Activated T-helper 1 cell treated with anti-CD3 and anti-CD28 coated beads, Interleukin-12 subunit alpha, Interleukin-12 subunit beta, Interleukin-2, Interleukin-4 antibody, amounts not matched to agents 30 ng/mL and 10 ng/mL and 1 ng/mL, durations not matched to agents 14 hours and 24 hours and 36 hours (primary cell): ENCODE measurements at regions not wholly inside any gene's neighbourhood (a gene's known extent, or its start where the extent isn't known, plus 50 kb on each side); places are given as distances from the start of the nearest gene placed in this dataset.
"Not testable (repeated sequence)": the region's sequence is repeated elsewhere in the genome, so short reads cannot be mapped to it uniquely, and the experiment has no call there.

Experiments
- DNase-seq: peaks from one replicate; pipeline ENCODE4 v3.0.0; 2021; ENCODE audit warnings: low spot score
- H3K27ac Mint-ChIP-seq: one replicate; pipeline ENCODE4 v1.8.0; 2021; ENCODE audit warnings: mild to moderate bottlenecking, mixed read lengths
- H3K27me3 Mint-ChIP-seq: one replicate; pipeline ENCODE4 v1.8.0; 2022; ENCODE audit warnings: mild to moderate bottlenecking, moderate library complexity, mixed read lengths; ENCODE audit not compliant: insufficient read depth
- H3K36me3 Mint-ChIP-seq: one replicate; pipeline ENCODE4 v1.8.0; 2021; ENCODE audit warnings: low read depth, mixed read lengths
- H3K4me1 Mint-ChIP-seq: one replicate; pipeline ENCODE4 v1.8.0; 2021; ENCODE audit warnings: low read depth, mixed read lengths
- H3K4me3 Mint-ChIP-seq: one replicate; pipeline ENCODE4 v1.8.0; 2021; ENCODE audit warnings: mild to moderate bottlenecking, moderate library complexity, mixed read lengths
- H3K9me3 Mint-ChIP-seq: one replicate; pipeline ENCODE4 v1.8.0; 2021; ENCODE audit warnings: mixed read lengths
- intact Hi-C: fragments of 100-400 bp; cut with micrococcal nuclease; formaldehyde crosslinking; loops from one replicate; pipeline ENCODE4 v1.15.1; 2024

DNA sequence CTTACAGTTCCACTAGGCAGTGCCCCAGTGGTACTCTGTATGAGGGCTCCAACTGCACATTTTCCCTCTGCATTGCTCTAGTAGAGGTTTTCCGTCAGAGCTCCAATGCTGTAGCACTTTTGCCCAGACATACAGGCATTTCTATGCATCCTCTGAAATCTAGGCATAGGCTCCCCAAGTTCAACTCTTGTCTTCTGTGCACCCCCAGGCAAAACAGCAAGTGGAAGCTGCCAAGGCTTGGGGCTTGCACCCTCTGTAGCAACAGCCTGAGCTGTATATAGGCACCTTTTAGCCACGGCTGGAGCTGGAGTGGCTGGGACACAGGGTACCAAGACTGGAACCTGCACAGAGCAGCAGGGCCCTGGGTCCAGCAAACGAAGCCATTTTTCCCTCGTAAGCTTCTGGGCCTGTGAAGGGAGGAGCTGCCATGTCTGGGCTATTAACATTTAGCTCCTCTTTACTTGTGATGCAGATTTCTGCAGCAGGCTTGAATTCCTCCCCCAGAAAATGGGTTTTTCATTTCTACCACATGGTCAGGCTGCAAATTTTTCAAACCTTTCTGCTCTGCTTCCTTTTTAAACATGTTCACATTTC, 596.2 kb upstream of the ADGRB3 start:
- Mint-ChIP-seq H3K4me1 (no peaks in the 10 kb centered on the region), H3K4me3 (no peak overlapping the region), H3K36me3 (no peaks in the 10 kb centered on the region), H3K9me3 (peaks cover 3% of the 10 kb centered on the region), H3K27ac (no peak overlapping the region), H3K27me3 (no peaks in the 10 kb centered on the region)
- no peak for DNase-seq
- intact Hi-C loops: no loop called here

DNA sequence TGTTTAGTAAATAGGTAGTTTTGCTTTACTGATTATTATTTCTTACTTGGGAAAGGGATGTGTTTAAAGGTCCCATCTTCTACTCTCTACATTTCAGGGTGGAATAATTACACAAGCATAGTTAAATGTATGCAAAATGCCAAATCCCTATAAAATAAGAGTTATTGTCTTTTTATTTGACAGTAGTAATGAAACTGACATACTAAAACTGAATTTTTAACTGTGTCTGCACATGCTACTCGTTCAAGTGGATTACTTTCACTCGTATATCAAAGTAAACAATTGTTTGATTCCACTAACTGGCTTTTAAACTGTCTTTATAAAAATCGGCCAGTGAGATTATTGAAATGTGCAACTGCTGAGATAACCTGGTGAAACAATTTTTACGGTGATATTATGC, 602.9 kb upstream of the ADGRB3 start:
- no peak overlapping the region for H3K4me3 Mint-ChIP-seq
- intact Hi-C loops: no loop called here
- no peaks in the 10 kb centered on the region for H3K36me3 Mint-ChIP-seq
- DNase-seq: no peak
- peaks cover 11% of the 10 kb centered on the region for H3K9me3 Mint-ChIP-seq
- no peaks in the 10 kb centered on the region for H3K27me3 Mint-ChIP-seq
- H3K27ac Mint-ChIP-seq: no peak overlapping the region
- no peaks in the 10 kb centered on the region for H3K4me1 Mint-ChIP-seq

DNA sequence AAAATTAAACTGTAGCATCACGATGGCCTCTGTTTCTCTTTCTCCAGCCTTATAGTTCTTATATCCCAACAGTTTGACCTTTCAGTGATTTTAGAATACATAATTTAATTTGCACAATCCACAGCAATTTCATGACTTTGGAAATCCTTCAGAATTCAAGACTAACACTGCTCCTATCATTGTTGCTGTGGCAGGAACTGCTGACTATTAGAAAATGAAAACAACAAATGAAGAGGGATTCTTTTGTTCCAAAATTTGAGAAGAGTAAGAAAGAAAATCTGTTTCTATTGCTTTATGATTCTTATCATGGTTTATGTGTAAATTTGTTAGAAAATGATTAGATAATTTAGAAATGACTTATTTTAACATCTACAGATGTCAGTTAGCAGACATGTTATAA, 604.0 kb upstream of the ADGRB3 start:
- Mint-ChIP-seq H3K9me3 (peaks cover 9% of the 10 kb centered on the region), H3K4me3 (no peak overlapping the region), H3K4me1 (no peaks in the 10 kb centered on the region), H3K36me3 (no peaks in the 10 kb centered on the region), H3K27ac (no peak overlapping the region), H3K27me3 (no peaks in the 10 kb centered on the region)
- DNase-seq: no peak
- intact Hi-C loops: no loop called here

DNA sequence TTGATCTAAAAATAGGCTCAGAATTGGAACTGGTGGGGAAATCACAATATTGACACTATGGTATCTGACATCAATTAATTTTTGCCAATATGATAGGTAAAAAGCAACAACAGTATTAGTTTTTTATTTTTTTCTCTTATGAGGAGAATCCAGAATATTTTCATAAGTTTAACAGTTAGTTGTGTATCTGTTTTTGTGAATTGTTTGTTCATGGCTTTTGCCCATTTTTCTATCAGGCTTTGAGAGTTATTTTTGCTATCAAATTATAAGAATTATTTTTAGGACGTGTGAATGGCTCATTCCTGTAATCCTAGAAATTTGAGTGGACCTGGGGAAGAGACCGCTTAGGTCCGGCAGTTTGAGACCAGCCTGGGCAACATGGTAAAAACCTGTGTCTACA, 608.6 kb upstream of the ADGRB3 start:
- no peak overlapping the region for H3K27ac Mint-ChIP-seq
- H3K27me3 Mint-ChIP-seq: no peaks in the 10 kb centered on the region
- no peak for DNase-seq
- no peaks in the 10 kb centered on the region for H3K36me3 Mint-ChIP-seq
- H3K4me3 Mint-ChIP-seq: no peak overlapping the region
- no peaks in the 10 kb centered on the region for H3K4me1 Mint-ChIP-seq
- peaks cover 18% of the 10 kb centered on the region for H3K9me3 Mint-ChIP-seq
- intact Hi-C loops: no loop called here

DNA sequence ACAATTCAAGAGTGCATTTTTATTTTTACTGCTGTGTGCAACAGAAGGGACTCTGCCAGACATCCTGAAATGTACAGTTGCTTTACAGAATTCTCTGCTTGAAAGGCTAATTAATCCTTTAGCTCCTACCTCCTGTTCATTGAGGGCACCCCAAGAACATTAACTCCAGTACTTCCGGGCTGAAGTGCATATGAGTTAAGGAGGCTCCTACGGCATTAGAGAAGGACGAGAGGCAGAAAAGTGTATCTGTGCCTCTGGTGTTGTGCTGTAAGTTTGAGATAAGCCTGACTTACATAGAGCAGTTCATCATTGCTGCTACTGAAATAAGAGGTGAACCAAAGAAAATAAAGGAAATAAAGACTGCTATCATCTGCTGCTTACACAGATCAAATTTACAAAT, 609.3 kb upstream of the ADGRB3 start:
- H3K27ac Mint-ChIP-seq: no peak overlapping the region
- no peaks in the 10 kb centered on the region for H3K36me3 Mint-ChIP-seq
- H3K27me3 Mint-ChIP-seq: no peaks in the 10 kb centered on the region
- DNase-seq: no peak
- H3K9me3 Mint-ChIP-seq: peaks cover 14% of the 10 kb centered on the region
- H3K4me1 Mint-ChIP-seq: no peaks in the 10 kb centered on the region
- no peak overlapping the region for H3K4me3 Mint-ChIP-seq
- intact Hi-C loops: no loop called here

DNA sequence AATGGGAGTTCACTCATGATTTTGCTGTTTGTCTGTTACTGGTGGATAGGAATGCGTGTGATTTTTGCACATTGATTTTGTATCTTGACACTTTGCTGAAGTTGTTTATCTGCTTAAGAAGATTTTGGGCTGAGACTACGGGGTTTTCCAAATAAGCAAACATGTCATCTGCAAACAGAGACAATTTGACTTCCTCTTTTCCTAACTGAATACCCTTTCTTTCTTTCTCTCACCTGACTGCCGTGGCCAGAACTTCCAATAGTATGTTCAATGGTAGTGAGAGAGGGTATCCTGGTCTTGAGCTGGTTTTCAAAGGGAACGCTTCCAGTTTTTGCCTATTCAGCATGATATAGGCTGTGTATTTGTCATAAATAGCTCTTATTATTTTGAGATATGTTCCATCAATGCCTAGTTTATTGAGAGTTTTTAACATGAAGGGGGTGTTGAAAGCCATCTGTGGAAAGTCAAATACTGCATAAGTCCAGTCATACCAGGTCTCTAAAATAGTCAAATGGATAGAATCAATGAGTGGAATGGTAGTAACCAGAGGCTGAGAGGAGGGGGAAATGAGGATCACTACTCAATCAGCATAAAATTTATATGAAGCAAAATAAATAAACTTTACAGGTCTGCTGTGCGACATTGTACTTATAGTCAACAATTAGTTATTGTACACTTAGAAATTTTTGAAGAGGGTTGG, 610.4 kb upstream of the ADGRB3 start:
- intact Hi-C loops: no loop called here
- H3K36me3 Mint-ChIP-seq: no peaks in the 10 kb centered on the region
- H3K27ac Mint-ChIP-seq: no peak overlapping the region
- peaks cover 14% of the 10 kb centered on the region for H3K9me3 Mint-ChIP-seq
- DNase-seq: no peak
- H3K27me3 Mint-ChIP-seq: no peaks in the 10 kb centered on the region
- H3K4me1 Mint-ChIP-seq: no peaks in the 10 kb centered on the region
- no peak overlapping the region for H3K4me3 Mint-ChIP-seq

DNA sequence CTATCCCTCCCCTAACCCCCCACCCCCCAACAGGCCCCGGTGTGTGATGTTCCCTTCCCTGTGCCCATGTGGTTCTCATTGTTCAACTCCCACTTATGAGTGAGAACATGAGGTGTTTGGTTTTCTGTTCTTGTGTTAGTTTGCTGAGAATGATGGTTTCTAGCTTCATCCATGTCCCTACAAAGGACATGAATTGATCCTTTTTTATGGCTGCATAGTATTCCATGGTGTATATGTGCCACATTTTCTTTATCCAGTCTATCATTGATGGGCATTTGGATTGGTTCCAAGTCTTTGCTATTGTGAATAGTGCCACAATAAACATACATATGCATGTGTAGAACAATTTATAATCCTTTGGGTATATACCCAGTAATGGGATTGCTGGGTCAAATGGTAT, 612.1 kb upstream of the ADGRB3 start:
- H3K27ac Mint-ChIP-seq, H3K27me3 Mint-ChIP-seq, H3K4me1 Mint-ChIP-seq, H3K4me3 Mint-ChIP-seq, H3K36me3 Mint-ChIP-seq, intact Hi-C loops, DNase-seq: not testable (repeated sequence)
- peaks cover 10% of the 10 kb centered on the region for H3K9me3 Mint-ChIP-seq

DNA sequence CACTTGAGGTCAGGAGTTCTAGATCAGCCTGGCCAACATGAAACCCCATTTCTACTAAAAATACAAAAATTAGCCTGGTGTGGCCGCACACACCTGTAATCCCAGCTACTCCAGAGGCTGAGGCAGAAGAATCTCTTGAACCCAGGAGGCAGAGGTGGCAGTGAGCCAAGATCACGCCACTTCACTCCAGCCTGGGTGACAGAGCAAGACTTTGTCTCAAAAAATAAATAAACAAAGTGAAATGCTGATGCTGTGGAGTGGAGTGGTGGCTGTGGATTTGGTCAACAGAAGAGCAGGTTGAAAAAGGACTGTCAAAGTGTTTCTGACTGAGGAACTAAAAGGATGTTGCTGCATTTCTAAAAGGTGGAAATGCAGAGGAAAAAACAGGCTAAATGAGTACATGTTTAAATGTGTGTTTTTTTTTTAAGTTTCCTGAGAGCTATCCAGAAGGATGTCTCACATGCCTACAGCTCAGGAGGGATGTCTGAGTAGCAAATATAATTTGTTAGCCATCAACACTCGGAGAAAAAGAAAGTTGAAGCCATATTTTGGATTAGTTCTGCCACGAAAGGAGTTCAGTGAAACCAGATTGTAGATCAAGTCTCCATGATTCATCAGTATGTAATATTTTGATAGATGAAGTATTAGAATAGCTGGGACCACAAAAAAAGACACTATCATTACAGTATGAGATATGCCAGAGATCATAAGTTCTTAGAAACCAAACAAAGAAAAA, 621.1 kb upstream of the ADGRB3 start:
- H3K36me3 Mint-ChIP-seq: no peaks in the 10 kb centered on the region
- no peak for DNase-seq
- no peaks in the 10 kb centered on the region for H3K27me3 Mint-ChIP-seq
- peaks cover 5% of the 10 kb centered on the region for H3K9me3 Mint-ChIP-seq
- intact Hi-C loops: no loop called here
- H3K4me1 Mint-ChIP-seq: no peaks in the 10 kb centered on the region
- no peak overlapping the region for H3K4me3 Mint-ChIP-seq
- H3K27ac Mint-ChIP-seq: no peak overlapping the region

DNA sequence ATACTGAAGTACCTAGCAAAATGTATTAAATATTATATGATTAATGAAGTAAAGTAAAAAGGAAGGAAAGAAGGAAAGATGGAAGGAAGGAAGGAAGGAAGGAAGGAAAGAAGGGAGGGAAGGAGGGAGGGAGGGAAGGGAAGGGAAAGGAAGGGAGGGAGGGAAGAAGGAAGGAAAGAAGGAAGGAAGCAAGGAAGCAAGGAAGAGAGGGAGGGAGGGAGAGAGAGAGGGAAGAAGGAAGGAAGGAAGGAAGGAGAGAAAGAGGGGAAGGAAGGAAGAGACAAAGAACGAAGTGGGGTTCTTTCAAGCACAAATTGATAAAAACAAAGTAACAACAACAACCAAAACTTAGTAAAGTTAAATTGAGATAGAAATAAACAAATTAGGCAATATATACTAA, 622.3 kb upstream of the ADGRB3 start:
- peaks cover 6% of the 10 kb centered on the region for H3K4me1 Mint-ChIP-seq
- intact Hi-C loops: no loop called here
- no peak overlapping the region for H3K4me3 Mint-ChIP-seq
- H3K27ac Mint-ChIP-seq: no peak overlapping the region
- DNase-seq: no peak
- H3K27me3 Mint-ChIP-seq: no peaks in the 10 kb centered on the region
- peaks cover 11% of the 10 kb centered on the region for H3K9me3 Mint-ChIP-seq
- no peaks in the 10 kb centered on the region for H3K36me3 Mint-ChIP-seq

DNA sequence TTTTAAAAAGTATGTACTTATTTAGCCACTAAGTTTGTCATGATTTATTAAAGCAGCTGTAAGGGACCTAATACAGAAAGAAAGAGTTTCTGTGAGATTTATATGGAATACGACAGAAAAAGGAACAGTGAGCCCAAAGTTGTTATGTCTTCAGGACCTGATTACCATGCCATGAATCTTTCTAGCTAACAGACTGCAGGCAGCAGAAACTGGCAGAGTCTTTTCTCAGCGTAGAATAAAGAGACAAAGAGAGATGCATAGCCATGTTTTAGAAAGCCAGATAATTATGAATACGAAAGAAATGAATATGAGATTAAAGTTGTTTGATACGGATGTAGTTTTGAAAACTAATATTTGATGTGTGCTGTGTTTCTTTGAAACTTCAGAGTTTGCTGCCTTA, 624.1 kb upstream of the ADGRB3 start:
- no peaks in the 10 kb centered on the region for H3K27me3 Mint-ChIP-seq
- H3K9me3 Mint-ChIP-seq: peaks cover 11% of the 10 kb centered on the region
- H3K4me1 Mint-ChIP-seq: peaks cover 6% of the 10 kb centered on the region
- no peak overlapping the region for H3K4me3 Mint-ChIP-seq
- no peak overlapping the region for H3K27ac Mint-ChIP-seq
- H3K36me3 Mint-ChIP-seq: no peaks in the 10 kb centered on the region
- intact Hi-C loops: no loop called here
- DNase-seq: no peak

DNA sequence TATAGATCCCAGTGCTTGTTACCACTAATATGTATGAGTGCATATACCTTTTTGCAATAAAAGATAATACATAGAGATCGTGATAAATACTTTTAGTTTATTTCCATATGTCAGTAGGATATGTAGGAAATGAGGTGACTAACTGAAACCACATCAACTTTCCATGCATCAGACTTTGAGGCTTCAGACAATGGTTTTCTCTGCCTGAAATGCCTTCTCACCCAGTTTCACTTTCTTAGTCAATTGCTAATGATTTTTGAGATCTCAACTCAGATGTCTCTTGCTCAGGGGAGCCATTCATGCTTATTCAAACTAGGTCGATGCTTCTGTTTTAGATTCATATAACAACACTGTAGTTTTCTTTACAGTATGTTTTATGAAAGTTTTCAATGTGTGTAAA, 626.6 kb upstream of the ADGRB3 start:
- H3K27ac Mint-ChIP-seq: no peak overlapping the region
- no peak for DNase-seq
- H3K4me3 Mint-ChIP-seq: no peak overlapping the region
- H3K4me1 Mint-ChIP-seq: peaks cover 6% of the 10 kb centered on the region
- H3K27me3 Mint-ChIP-seq: no peaks in the 10 kb centered on the region
- H3K9me3 Mint-ChIP-seq: peaks cover 6% of the 10 kb centered on the region
- H3K36me3 Mint-ChIP-seq: no peaks in the 10 kb centered on the region
- intact Hi-C loops: no loop called here

DNA sequence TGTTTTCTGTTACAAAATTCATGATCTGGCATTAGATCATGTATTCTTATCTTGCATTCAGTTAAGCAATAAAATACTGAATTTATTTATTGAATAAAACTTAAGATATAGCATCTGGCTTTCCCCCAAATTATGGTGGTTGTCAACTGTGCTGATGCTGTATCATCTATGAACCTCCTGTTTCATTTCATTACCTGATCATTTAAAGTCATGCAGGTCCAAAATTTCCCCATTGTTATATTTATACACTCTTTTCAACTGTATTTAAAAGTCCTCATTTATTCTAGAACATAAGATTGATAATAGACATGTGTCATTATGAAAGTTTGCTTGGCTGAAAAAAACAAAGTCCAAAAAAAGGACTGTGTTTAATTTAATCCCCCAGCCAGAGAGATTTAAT, 627.4 kb upstream of the ADGRB3 start:
- DNase-seq: no peak
- Mint-ChIP-seq H3K4me1 (peaks cover 6% of the 10 kb centered on the region), H3K27ac (no peak overlapping the region), H3K27me3 (no peaks in the 10 kb centered on the region), H3K4me3 (no peak overlapping the region), H3K36me3 (no peaks in the 10 kb centered on the region), H3K9me3 (peaks cover 6% of the 10 kb centered on the region)
- intact Hi-C loops: no loop called here

DNA sequence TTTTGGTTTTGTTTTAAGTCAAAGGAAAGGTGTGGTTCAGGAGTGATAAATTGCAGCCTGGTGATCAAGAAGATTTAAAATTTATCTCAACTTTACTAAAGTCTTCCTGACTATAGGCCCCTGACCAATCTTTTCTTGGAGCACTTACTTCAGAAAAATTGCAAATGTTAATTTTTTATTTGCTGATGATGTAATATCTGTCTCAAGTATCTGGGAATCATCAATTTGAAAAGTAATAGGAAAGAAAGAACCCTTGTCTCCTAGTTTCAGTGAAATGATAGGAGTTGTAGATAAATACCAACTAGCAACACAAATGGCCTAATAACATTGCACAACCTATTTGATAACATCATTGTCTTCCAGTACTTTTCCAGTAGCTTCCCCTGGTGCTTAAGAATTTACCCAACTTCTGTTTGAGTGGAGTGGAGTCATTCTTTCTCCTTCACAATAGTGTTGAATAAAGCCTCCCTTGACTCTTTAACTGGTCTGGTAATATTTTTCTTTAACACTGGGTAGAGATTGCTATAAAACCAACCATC, 648.3 kb upstream of the ADGRB3 start:
- H3K27ac Mint-ChIP-seq: no peak overlapping the region
- intact Hi-C loops: no loop called here

More for the DNA sequence above, 648.3 kb upstream of the ADGRB3 start:
- no peaks in the 10 kb centered on the region for H3K27me3 Mint-ChIP-seq
- H3K4me3 Mint-ChIP-seq: no peak overlapping the region
- H3K9me3 Mint-ChIP-seq: no peaks in the 10 kb centered on the region
- no peaks in the 10 kb centered on the region for H3K4me1 Mint-ChIP-seq
- no peak for DNase-seq
- no peaks in the 10 kb centered on the region for H3K36me3 Mint-ChIP-seq
